NB4 (cell line): ENCODE measurements at regions not wholly inside any gene's neighbourhood (a gene's known extent, or its start where the extent isn't known, plus 50 kb on each side); places are given as distances from the start of the nearest gene placed in this dataset.

Experiments
- DNase-seq: peaks from one replicate; pipeline ENCODE4 v3.0.0; 2010; ENCODE audit warnings: low read depth
- H3K4me3 ChIP-seq: one replicate; pipeline ENCODE4 v1.5.1; 2011; ENCODE audit warnings: mild to moderate bottlenecking, low read depth, low read length, moderate library complexity
- CTCF ChIP-seq: IDR thresholded peaks from one replicate; pipeline ENCODE4 v1.5.1; 2012; ENCODE audit warnings: low read depth, low read length
- MAX ChIP-seq: IDR thresholded peaks from 2 replicates; pipeline ENCODE4 v1.6.1; 2011; ENCODE audit warnings: low read depth, low read length
- MYC ChIP-seq: IDR thresholded peaks from 2 replicates; pipeline ENCODE4 v1.6.1; 2011; ENCODE audit warnings: low read depth, low read length
- POLR2A ChIP-seq: IDR thresholded peaks from 2 replicates; pipeline ENCODE4 v1.6.1; 2011; ENCODE audit warnings: mild to moderate bottlenecking; ENCODE audit not compliant: insufficient read length; ENCODE audit errors: extremely low read depth

- TF ChIP-seq MAX (no peak), MYC (no peak), POLR2A (no peak), CTCF (no peak)
- DNase-seq, result no peak
- no peak overlapping the region for H3K4me3 ChIP-seq
Measured at GRCh38 chr2:60695793-60696192, 60.3 kb upstream of the PAPOLG start.

GRCh38 chr2:60699617-60700016 lies 56.5 kb upstream of the PAPOLG start:
- TF ChIP-seq MYC, result no peak
- no peak for TF ChIP-seq CTCF
- TF ChIP-seq MAX, result no peak
- no peak for TF ChIP-seq POLR2A
- peak; percentile 15 for DNase-seq
- H3K4me3 ChIP-seq, result no peak overlapping the region

GRCh38 chr2:60706021-60706420 lies 50.0 kb upstream of the PAPOLG start:
- no peak overlapping the region for H3K4me3 ChIP-seq
- TF ChIP-seq CTCF (no peak), MYC (no peak), MAX (no peak), POLR2A (no peak)
- DNase-seq, result no peak
